Neural cell (in vitro differentiated cells): ENCODE measurements at regions not wholly inside any gene's neighbourhood (a gene's known extent, or its start where the extent isn't known, plus 50 kb on each side); places are given as distances from the start of the nearest gene placed in this dataset.

Source experiments
- H2AFZ ChIP-seq: fragments of 200-600, 300-800 bp; sonication (generic), shearing (Covaris generic); 2 replicates; pipeline ENCODE4 v1.6.0; 2014; ENCODE audit warnings: low read depth, mild to moderate bottlenecking, antibody characterized with exemption, low read length, moderate library complexity
- H3F3A ChIP-seq: fragments of 200-600 bp; shearing (Covaris generic); 2 replicates; pipeline ENCODE4 v1.6.1; 2016; ENCODE audit warnings: mild to moderate bottlenecking, moderate library complexity, mixed read lengths, antibody characterized with exemption, low read length; ENCODE audit not compliant: insufficient read depth, poor library complexity, severe bottlenecking
- H3K27ac ChIP-seq: fragments of 200-600, 300-800 bp; sonication (generic), shearing (Covaris generic); 2 replicates; pipeline ENCODE4 v1.5.1; 2014; ENCODE audit warnings: mild to moderate bottlenecking, low read length, moderate library complexity
- H3K27me3 ChIP-seq: fragments of 300-800, 200-600 bp; sonication (generic), shearing (Covaris generic); 2 replicates; pipeline ENCODE4 v1.6.0; 2014; ENCODE audit warnings: mild to moderate bottlenecking, low read depth, low read length, moderate library complexity; ENCODE audit not compliant: insufficient read depth
- H3K36me3 ChIP-seq: fragments of 300-800, 200-600 bp; sonication (generic), shearing (Covaris generic); 2 replicates; pipeline ENCODE4 v1.5.1; 2014; ENCODE audit warnings: mild to moderate bottlenecking, antibody characterized with exemption, low read length, moderate library complexity; ENCODE audit not compliant: insufficient read depth
- H3K4me2 ChIP-seq: fragments of 300-800, 200-600 bp; sonication (generic), shearing (Covaris generic); 2 replicates; pipeline ENCODE4 v1.6.0; 2014; ENCODE audit warnings: mild to moderate bottlenecking, low read length
- H3K4me3 ChIP-seq: fragments of 300-800, 200-600 bp; sonication (generic), shearing (Covaris generic); 2 replicates; pipeline ENCODE4 v1.5.1; 2014; ENCODE audit warnings: mild to moderate bottlenecking, low read length, moderate library complexity
- H3K79me2 ChIP-seq: fragments of 200-600 bp; shearing (Covaris generic); replicated peaks from 2 replicates; pipeline ENCODE4 v1.6.0; 2014; ENCODE audit warnings: mild to moderate bottlenecking, low read length, moderate library complexity; ENCODE audit not compliant: insufficient read depth
- H3K9ac ChIP-seq: fragments of 300-800, 200-600 bp; sonication (generic), shearing (Covaris generic); 2 replicates; pipeline ENCODE4 v1.6.1; 2016; ENCODE audit warnings: mild to moderate bottlenecking, low read length, mixed read lengths
- H3K9me2 ChIP-seq: fragments of 200-600 bp; shearing (Covaris generic); 2 replicates; pipeline ENCODE4 v1.6.1; 2016; ENCODE audit warnings: mild to moderate bottlenecking, low read length, mixed read lengths; ENCODE audit not compliant: insufficient read depth
- H3K9me3 ChIP-seq: fragments of 200-600, 300-800 bp; sonication (generic), shearing (Covaris generic); 2 replicates; pipeline ENCODE4 v1.6.1; 2016; ENCODE audit warnings: mild to moderate bottlenecking, mixed run types, low read length, moderate library complexity, mixed read lengths
- H4K20me1 ChIP-seq: fragments of 200-600 bp; shearing (Covaris generic); 2 replicates; pipeline ENCODE4 v1.6.1; 2016; ENCODE audit warnings: mild to moderate bottlenecking, mixed run types; ENCODE audit not compliant: insufficient read depth
- CTCF ChIP-seq: fragments of 450-650 bp; IDR thresholded peaks from 2 replicates; pipeline ENCODE4 v1.5.1; 2014; ENCODE audit warnings: antibody characterized with exemption, mild to moderate bottlenecking, moderate library complexity; ENCODE audit not compliant: poor library complexity, severe bottlenecking
- EP300 ChIP-seq: fragments of 450-650 bp; conservative IDR thresholded peaks from 2 replicates; pipeline ENCODE4 v1.6.1; 2014; ENCODE audit warnings: antibody characterized with exemption, mild to moderate bottlenecking, moderate library complexity; ENCODE audit not compliant: poor library complexity, severe bottlenecking
- EZH2 ChIP-seq: fragments of 200-600, 300-800 bp; shearing (Covaris generic), sonication (generic); IDR thresholded peaks from 2 replicates; pipeline ENCODE4 v1.6.1; 2014; ENCODE audit warnings: antibody characterized with exemption, low read length, borderline replicate concordance, mild to moderate bottlenecking; ENCODE audit not compliant: insufficient read depth, poor library complexity, severe bottlenecking
- MXI1 ChIP-seq: fragments of 450-650 bp; conservative IDR thresholded peaks from 2 replicates; pipeline ENCODE4 v1.6.1; 2014; ENCODE audit warnings: antibody characterized with exemption, mild to moderate bottlenecking; ENCODE audit not compliant: poor library complexity, severe bottlenecking
- POLR2AphosphoS5 ChIP-seq: IDR thresholded peaks from 2 replicates; pipeline ENCODE4 v1.6.1; 2012
- RAD21 ChIP-seq: fragments of 450-650 bp; conservative IDR thresholded peaks from 2 replicates; pipeline ENCODE4 v1.6.1; 2014; ENCODE audit warnings: antibody characterized with exemption, mild to moderate bottlenecking, moderate library complexity
- REST ChIP-seq: IDR thresholded peaks from 2 replicates; pipeline ENCODE4 v1.6.1; 2012; ENCODE audit warnings: borderline replicate concordance
- SMC3 ChIP-seq: fragments of 450-650 bp; conservative IDR thresholded peaks from 2 replicates; pipeline ENCODE4 v1.6.1; 2014; ENCODE audit warnings: antibody characterized with exemption, mild to moderate bottlenecking, moderate library complexity; ENCODE audit not compliant: poor library complexity
- TAF1 ChIP-seq: IDR thresholded peaks from 2 replicates; pipeline ENCODE4 v1.6.1; 2012; ENCODE audit warnings: low read depth

DNA sequence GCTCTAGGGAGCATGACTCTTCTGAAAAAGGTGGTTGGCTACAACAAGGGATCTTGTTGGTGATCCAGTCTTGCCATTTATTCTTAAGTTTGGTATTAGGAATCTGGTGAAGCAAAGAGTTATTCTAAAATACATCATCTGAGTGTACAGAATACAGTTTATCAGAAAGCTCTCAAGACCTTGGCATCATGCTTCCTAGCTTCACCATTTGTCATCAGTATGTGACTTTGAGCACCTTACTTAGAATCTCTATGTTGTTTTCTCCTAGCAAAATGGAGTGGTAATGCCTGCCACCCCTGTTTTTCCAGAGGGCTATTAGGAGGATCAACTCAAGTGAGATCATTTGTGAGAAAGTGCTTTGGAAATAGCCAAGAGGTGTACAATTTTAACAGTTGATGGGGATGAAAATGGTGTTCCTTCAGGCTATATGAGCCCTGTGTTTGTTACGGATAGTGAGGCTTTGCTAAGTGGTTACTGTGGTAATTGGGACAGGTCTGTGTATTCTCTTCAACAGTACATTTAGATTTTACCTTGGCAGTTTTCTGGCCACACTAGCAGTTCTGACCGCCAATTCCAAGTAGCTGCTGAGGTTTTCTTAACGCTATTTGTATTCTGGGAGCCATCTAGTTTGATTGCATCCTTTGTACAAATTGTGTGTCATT lies 120.5 kb downstream of the DISP1 start (continued):
- TF ChIP-seq EZH2: no peak

GRCh38 chr1:222936042-222936441 lies 121.2 kb downstream of the DISP1 start:
- Histone ChIP-seq H3K27ac (no peak overlapping the region), H3K27me3 (no peaks in the 10 kb centered on the region), H4K20me1 (no peaks in the 10 kb centered on the region), H3K79me2 (no peaks in the 10 kb centered on the region), H3K4me3 (no peak overlapping the region), H3K9ac (no peak overlapping the region), H3K9me3 (no peaks in the 10 kb centered on the region), H3K36me3 (no peaks in the 10 kb centered on the region), H3K4me2 (no peak overlapping the region), H3K9me2 (no peaks in the 10 kb centered on the region), H3F3A (no peaks in the 10 kb centered on the region), H2AFZ (no peak overlapping the region)
- no peak for TF ChIP-seq SMC3
- no peak for TF ChIP-seq REST
- TF ChIP-seq EP300: no peak
- no peak for TF ChIP-seq CTCF
- no peak for TF ChIP-seq RAD21
- TF ChIP-seq MXI1: no peak
- TF ChIP-seq TAF1: no peak
- no peak for TF ChIP-seq POLR2AphosphoS5
- no peak for TF ChIP-seq EZH2

- Histone ChIP-seq H4K20me1 (no peaks in the 10 kb centered on the region), H3K9ac (no peak overlapping the region), H3F3A (no peaks in the 10 kb centered on the region), H2AFZ (no peak overlapping the region), H3K4me2 (no peak overlapping the region), H3K79me2 (no peaks in the 10 kb centered on the region), H3K4me3 (no peak overlapping the region), H3K9me3 (no peaks in the 10 kb centered on the region), H3K27ac (no peak overlapping the region), H3K36me3 (no peaks in the 10 kb centered on the region), H3K27me3 (no peaks in the 10 kb centered on the region), H3K9me2 (no peaks in the 10 kb centered on the region)
- no peak for TF ChIP-seq CTCF
- no peak for TF ChIP-seq REST
- TF ChIP-seq RAD21: no peak
- TF ChIP-seq EZH2: no peak
Observed at GRCh38 chr1:222938986-222939385, 124.1 kb downstream of the DISP1 start.
